ENCODE measurements at regions not wholly inside any gene's neighbourhood (a gene's known extent, or its start where the extent isn't known, plus 50 kb on each side); places are given as distances from the start of the nearest gene placed in this dataset.
A peak's percentile ranks its signal among the peaks of the same experiment; 100 is the strongest.
"Not testable (repeated sequence)": the region's sequence is repeated elsewhere in the genome, so short reads cannot be mapped to it uniquely, and the experiment has no call there.

DNA sequence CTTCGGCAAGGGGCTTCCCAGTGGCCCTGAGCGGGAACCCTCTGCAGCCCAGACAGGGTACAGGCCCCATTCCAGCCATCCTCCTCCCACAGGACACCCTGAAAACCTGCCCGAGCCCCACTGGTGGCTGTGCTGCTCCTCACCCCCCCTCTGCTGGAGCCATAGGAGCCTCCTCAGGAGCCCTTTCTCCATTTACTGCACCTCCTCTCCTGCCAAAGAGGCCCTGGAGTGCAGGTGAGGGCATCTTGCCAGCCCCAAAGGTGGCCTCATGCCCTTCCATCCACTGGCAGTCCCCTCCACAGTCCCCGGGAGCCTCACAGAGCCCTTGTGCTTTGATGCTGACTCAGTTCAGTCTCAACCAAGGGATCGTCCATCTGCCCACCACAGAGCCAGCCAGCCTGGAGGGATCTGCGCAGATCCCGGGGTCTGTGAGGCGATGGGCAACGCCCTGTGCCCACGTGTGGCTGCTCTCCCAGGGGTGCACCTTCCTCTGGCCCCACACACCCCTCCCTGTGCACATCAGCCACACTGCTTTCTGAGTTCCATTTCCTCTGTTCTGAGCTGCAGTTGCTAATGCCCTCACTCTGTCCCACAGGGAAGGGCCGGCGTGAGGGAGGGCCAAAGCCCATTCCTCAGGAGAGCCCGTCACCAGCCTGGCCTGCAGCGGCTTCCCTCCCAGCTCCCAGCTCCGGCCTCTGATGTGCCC, 228.5 kb downstream of the DLL1 start:
- no peaks in the 10 kb centered on the region for H3K27me3 Mint-ChIP-seq (ENCODE audit: low read depth)
- peaks cover 28% of the 10 kb centered on the region for H3K4me1 Mint-ChIP-seq
- TF ChIP-seq, protein P1, sequence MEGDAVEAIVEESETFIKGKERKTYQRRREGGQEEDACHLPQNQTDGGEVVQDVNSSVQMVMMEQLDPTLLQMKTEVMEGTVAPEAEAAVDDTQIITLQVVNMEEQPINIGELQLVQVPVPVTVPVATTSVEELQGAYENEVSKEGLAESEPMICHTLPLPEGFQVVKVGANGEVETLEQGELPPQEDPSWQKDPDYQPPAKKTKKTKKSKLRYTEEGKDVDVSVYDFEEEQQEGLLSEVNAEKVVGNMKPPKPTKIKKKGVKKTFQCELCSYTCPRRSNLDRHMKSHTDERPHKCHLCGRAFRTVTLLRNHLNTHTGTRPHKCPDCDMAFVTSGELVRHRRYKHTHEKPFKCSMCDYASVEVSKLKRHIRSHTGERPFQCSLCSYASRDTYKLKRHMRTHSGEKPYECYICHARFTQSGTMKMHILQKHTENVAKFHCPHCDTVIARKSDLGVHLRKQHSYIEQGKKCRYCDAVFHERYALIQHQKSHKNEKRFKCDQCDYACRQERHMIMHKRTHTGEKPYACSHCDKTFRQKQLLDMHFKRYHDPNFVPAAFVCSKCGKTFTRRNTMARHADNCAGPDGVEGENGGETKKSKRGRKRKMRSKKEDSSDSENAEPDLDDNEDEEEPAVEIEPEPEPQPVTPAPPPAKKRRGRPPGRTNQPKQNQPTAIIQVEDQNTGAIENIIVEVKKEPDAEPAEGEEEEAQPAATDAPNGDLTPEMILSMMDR (IDR thresholded peaks at IDR 0.05; ENCODE audit: unreplicated experiment) = no peak
- peak; percentile 11 to 34 for DNase-seq (ENCODE audit: low spot score in 2 of 2, unreplicated experiment in 2 of 2)
- H3K36me3 Mint-ChIP-seq = no peaks in the 10 kb centered on the region
- no peaks in the 10 kb centered on the region for H3K9me3 Mint-ChIP-seq
- no peak overlapping the region for H3K4me3 Mint-ChIP-seq
- no peak overlapping the region for H3K27ac Mint-ChIP-seq

DNA sequence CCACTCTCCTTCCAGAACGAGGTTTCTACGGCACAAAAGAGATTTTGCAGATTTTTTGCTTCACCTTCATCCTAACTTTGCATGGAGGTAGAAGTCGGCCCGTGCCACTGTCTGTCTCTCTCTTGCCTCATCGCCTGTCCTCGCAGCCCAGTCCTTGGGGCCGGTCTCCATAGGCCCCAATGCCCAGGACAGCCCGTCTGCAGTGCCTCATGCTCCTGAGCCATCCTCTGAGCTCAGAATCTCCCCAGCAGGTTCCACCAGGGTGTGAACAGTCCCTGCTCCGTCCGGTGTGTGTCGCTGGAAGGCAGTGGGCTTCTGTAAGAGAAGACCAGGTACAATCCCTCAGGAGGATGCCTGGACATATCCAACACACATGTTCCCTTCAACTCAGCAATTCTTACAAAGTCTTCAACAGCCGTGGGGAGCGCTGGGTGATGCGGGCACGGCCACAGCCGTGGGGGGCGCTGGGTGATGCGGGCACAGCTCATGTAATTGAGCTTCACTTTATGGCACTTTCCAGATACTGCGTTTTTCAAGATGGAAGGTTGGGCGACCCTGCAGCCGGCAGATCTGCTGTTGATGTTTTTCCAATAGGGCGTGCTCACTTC, 231.9 kb downstream of the DLL1 start:
- TF ChIP-seq, protein P1 (IDR thresholded peaks at IDR 0.05; ENCODE audit: unreplicated experiment) = no peak
- H3K27ac Mint-ChIP-seq = no peak overlapping the region
- no peaks in the 10 kb centered on the region for H3K9me3 Mint-ChIP-seq
- no peaks in the 10 kb centered on the region for H3K36me3 Mint-ChIP-seq
- peaks cover 23% of the 10 kb centered on the region for H3K4me1 Mint-ChIP-seq
- no peaks in the 10 kb centered on the region for H3K27me3 Mint-ChIP-seq (ENCODE audit: low read depth)
- peak in 1 of 2 experiments; percentile 10 for DNase-seq (ENCODE audit: low spot score in 2 of 2, unreplicated experiment in 2 of 2)
- no peak overlapping the region for H3K4me3 Mint-ChIP-seq

DNA sequence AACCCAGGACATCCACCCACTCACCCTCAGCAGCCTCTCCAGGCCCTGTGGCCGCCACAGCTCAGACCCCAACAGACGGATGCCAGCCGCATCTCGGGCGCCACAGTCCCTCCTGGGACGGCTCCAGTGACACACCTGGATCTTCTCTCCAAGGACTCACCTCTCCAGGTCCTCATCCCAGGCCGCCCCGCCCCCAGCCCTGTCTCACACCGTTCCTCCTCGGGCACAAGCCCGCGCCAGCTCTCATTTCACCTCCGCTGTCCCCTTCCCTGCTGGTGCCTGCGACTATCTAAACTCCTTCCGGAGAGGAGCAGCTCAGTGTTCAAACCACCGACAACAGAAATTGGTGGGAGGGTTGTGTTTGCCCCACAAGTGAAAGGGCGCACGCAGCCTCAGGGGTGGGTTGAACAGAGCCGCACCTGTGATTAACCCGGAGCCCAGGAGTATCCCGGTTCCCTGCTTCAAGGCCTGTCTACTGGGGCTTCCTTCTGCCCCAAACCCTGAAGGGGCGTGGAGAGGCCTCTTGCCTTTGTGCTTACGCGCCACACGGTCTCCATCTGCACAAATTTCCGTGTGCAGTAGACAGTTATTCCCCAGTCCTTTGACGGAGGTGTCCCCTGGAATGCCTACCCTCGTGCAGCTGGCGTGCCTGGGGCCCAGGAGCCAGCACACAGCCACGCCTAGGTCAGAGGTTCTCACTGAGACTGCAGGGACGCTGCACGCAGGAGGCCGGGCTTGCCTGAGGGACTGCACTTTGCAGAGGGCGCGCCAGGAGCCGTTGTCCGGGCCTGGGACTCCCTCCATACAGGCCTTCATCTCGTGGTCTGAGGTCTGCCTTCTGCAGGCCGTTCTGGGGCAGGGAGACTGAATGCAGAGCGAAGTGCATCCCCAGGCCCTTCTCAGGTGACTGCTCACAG, 232.7 kb downstream of the DLL1 start:
- H3K36me3 Mint-ChIP-seq = no peaks in the 10 kb centered on the region
- peak; percentile 12 to 34 for DNase-seq (ENCODE audit: low spot score in 2 of 2, unreplicated experiment in 2 of 2)
- H3K9me3 Mint-ChIP-seq = no peaks in the 10 kb centered on the region
- TF ChIP-seq, protein P1 (IDR thresholded peaks at IDR 0.05; ENCODE audit: unreplicated experiment) = no peak
- H3K4me3 Mint-ChIP-seq = no peak overlapping the region
- H3K4me1 Mint-ChIP-seq = peaks cover 16% of the 10 kb centered on the region
- no peak overlapping the region for H3K27ac Mint-ChIP-seq
- H3K27me3 Mint-ChIP-seq (ENCODE audit: low read depth) = no peaks in the 10 kb centered on the region

DNA sequence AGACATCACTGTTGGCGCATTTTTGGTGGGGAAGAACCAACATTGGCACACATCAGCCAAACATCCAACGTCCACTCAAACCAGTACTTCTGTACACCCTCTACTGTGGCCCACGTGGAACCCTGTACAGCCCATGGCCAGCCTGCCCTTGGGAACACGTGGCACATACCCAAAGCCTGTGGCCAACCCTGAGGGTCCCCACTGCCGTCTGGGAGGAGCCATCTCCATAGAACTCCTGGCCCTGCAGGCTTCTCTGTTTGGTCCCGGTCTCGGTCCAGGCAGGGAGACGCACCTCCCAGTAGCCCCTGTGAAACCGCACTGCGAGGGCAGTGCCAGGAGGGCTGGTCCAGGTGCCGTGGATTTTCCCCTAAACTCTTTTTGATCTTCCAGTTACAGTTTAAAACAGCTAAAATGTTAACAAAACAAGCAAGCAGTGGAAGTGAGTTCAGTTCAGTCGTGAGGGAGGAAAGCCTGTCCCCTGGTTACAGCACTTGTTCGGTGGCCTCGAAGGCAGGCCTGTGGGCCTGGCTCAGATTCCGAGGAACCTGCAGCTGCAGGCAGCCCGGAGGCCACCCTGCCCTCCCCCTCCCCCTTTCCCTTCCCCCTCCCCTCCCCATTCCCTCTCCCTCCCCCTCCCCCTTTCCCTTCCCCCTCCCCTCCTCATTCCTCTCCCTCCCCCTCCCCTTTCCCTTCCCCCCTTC, 233.7 kb downstream of the DLL1 start:
- no peak overlapping the region for H3K4me3 Mint-ChIP-seq
- peaks cover 5% of the 10 kb centered on the region for H3K4me1 Mint-ChIP-seq
- peak in 1 of 2 experiments; percentile 14 for DNase-seq (ENCODE audit: low spot score in 2 of 2, unreplicated experiment in 2 of 2)
- H3K9me3 Mint-ChIP-seq = no peaks in the 10 kb centered on the region
- H3K27me3 Mint-ChIP-seq (ENCODE audit: low read depth) = no peaks in the 10 kb centered on the region
- no peak overlapping the region for H3K27ac Mint-ChIP-seq
- H3K36me3 Mint-ChIP-seq = no peaks in the 10 kb centered on the region
- TF ChIP-seq, protein P1 (IDR thresholded peaks at IDR 0.05; ENCODE audit: unreplicated experiment) = no peak

DNA sequence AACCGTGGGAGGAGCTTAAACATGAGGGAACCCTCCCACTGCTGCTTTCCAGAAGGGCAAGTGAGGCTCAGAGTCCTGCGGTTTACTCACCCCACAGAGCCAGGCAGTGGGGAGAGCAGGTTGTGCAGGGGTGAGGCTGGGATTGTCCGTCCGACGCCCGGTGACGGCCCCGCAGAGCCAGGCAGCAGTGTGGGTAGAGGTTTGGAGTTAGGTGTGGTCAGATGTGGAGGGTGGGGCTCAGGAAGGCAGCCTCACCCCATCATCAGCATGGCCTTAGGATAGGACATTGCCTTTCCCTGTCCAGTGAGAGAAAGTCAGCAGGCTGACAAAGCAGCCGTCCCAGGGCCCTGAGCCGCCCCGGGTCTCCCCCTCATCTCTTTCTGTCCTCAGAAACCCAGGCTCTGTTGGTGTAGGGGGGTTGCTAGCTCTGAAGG, 234.6 kb downstream of the DLL1 start:
- TF ChIP-seq, protein P1 (IDR thresholded peaks at IDR 0.05; ENCODE audit: unreplicated experiment) = no peak
- Mint-ChIP-seq H3K9me3 (no peaks in the 10 kb centered on the region), H3K27me3 (ENCODE audit: low read depth) (no peaks in the 10 kb centered on the region), H3K27ac (no peak overlapping the region), H3K4me1 (no peaks in the 10 kb centered on the region), H3K4me3 (no peak overlapping the region), H3K36me3 (no peaks in the 10 kb centered on the region)
- DNase-seq (ENCODE audit: low spot score in 2 of 2, unreplicated experiment in 2 of 2) = peak; percentile 6 to 25

DNA sequence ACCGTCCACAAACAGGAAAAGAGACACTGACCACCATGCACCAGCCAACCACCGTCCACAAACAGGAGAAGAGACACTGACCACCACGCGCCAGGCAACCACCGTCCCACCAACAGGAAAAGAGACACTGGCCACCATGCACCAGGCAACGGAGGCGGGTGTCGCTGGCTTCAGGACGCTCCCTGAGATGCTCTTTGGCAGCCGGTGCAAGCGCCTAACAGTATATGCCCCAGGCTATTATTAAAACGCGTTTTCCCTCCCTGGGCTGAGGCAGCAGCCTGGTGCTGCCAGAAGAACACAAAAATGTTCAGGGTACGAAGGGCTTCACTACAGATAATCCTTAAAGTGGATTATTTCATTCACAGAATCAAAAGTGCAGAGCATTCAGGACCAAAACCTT, 235.1 kb downstream of the DLL1 start:
- H3K36me3 Mint-ChIP-seq; H3K27me3 Mint-ChIP-seq (ENCODE audit: low read depth); H3K4me3 Mint-ChIP-seq; H3K27ac Mint-ChIP-seq; H3K4me1 Mint-ChIP-seq; H3K9me3 Mint-ChIP-seq: not testable (repeated sequence)
- DNase-seq (ENCODE audit: low spot score in 2 of 2, unreplicated experiment in 2 of 2) = peak in 1 of 2 experiments; percentile 13
